BE2C (cell line): ENCODE measurements at regions not wholly inside any gene's neighbourhood (a gene's known extent, or its start where the extent isn't known, plus 50 kb on each side); places are given as distances from the start of the nearest gene placed in this dataset.

Source experiments
- DNase-seq: peaks from one replicate; pipeline ENCODE4 v3.0.0-alpha.2; 2020
- H3K27me3 ChIP-seq: fragments of 250-450 bp; sonication (Bioruptor Pico); 2 replicates; pipeline ENCODE4 v1.5.1; 2020; ENCODE audit warnings: mild to moderate bottlenecking
- H3K36me3 ChIP-seq: fragments of 250-450 bp; sonication (Bioruptor Pico); 2 replicates; pipeline ENCODE4 v1.5.1; 2020; ENCODE audit warnings: mild to moderate bottlenecking
- H3K4me1 ChIP-seq: fragments of 250-450 bp; sonication (Bioruptor Pico); 2 replicates; pipeline ENCODE4 v1.5.1; 2020
- H3K4me3 ChIP-seq: 2 replicates; pipeline ENCODE4 v1.5.1; 2011; ENCODE audit warnings: low read depth, low read length
- H3K9me3 ChIP-seq: fragments of 250-450 bp; sonication (Bioruptor Pico); 2 replicates; pipeline ENCODE4 v1.5.1; 2020
- TF ChIP-seq, protein P1 (sequence below): IDR thresholded peaks from 2 replicates; pipeline ENCODE4 v1.5.1; 2012; ENCODE audit warnings: mild to moderate bottlenecking, low read depth, low read length

DNA sequence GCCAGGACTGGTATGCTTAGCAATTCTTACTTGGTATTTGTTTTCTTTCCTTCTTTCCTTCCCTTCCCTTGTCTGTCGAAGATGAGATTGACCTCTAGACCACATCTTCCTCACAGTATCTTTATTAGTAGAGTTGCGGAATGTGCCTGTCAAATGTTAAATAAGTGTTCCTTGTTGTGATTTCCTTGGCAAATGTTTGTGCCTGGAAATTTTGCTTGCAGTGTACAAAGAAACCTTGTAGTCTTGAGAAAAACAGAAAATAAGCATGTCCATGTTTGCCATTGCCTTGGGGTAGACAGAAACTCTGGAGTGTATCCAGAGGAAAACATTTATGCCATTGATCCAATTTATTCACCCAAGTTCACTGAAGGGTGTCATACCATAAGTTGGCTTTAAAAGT lies 79.5 kb upstream of the ZNF385D start:
- TF ChIP-seq, protein P1, sequence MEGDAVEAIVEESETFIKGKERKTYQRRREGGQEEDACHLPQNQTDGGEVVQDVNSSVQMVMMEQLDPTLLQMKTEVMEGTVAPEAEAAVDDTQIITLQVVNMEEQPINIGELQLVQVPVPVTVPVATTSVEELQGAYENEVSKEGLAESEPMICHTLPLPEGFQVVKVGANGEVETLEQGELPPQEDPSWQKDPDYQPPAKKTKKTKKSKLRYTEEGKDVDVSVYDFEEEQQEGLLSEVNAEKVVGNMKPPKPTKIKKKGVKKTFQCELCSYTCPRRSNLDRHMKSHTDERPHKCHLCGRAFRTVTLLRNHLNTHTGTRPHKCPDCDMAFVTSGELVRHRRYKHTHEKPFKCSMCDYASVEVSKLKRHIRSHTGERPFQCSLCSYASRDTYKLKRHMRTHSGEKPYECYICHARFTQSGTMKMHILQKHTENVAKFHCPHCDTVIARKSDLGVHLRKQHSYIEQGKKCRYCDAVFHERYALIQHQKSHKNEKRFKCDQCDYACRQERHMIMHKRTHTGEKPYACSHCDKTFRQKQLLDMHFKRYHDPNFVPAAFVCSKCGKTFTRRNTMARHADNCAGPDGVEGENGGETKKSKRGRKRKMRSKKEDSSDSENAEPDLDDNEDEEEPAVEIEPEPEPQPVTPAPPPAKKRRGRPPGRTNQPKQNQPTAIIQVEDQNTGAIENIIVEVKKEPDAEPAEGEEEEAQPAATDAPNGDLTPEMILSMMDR = no peak

DNA sequence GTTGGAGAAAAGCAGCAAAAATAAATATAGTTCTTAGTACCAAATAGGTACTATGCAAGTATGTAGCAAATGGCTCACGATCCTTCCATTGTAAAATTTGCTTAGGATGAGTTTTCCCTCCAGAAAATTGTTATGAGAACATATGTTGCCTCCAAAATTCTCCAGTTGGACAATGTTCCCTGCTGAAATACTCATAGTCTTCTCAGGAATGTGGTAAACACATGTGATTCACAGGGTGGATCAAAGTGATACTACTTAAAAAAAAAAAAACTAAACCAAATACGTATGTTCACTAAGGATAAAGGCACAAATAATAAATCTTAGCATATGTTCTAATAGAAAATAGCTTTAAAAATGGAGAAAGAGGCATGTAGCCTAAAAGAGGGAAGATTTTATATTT lies 84.3 kb upstream of the ZNF385D start:
- Histone ChIP-seq H3K27me3 (no peaks in the 10 kb centered on the region), H3K9me3 (no peaks in the 10 kb centered on the region), H3K4me1 (no peaks in the 10 kb centered on the region), H3K4me3 (no peak overlapping the region), H3K36me3 (no peaks in the 10 kb centered on the region)
- TF ChIP-seq, protein P1 = no peak
- no peak for DNase-seq

More for the DNA sequence above, 79.5 kb upstream of the ZNF385D start:
- no peak overlapping the region for H3K4me3 ChIP-seq
- no peaks in the 10 kb centered on the region for H3K9me3 ChIP-seq
- H3K36me3 ChIP-seq = no peaks in the 10 kb centered on the region
- no peak for DNase-seq
- no peaks in the 10 kb centered on the region for H3K27me3 ChIP-seq
- no peaks in the 10 kb centered on the region for H3K4me1 ChIP-seq

DNA sequence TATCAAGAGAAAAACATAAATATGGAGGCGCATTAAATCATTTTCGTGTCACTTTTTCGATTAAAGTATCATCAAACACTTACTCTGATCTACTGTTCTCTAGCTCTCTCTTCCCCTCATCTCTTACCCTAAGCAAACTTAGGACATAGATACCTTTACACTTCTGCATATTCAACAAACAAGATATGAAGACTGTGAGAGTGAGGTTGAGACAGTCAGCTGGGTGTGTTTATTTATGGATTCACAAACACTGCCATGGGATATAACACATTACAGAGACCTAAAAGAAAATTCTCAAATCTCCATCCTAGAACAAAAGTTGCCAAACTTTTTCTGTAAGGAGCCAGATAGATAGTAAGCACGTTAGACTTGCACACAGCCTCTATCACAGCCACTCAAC lies 85.2 kb upstream of the ZNF385D start:
- Histone ChIP-seq H3K9me3 (no peaks in the 10 kb centered on the region), H3K27me3 (no peaks in the 10 kb centered on the region), H3K36me3 (no peaks in the 10 kb centered on the region), H3K4me3 (no peak overlapping the region), H3K4me1 (no peaks in the 10 kb centered on the region)
- DNase-seq = no peak
- TF ChIP-seq, protein P1 = no peak

DNA sequence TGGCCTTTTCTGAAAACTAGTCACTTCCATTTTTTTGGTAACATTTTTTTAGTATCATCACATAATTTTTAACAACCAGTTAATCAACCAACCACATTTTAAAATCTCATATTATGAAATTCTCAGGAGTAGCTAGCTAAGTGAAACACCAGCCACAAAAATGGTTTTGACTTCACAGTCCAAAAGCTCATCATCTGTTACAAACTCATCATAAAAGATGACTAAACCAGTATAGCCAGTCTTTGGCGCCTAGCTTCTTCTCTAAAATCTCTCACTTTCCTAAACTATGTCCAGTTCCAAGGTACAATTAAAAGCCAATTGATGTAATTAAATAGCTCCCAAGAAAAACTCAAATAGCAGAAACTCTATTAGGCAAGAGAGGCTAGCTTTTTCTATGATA lies 88.2 kb upstream of the ZNF385D start:
- Histone ChIP-seq H3K9me3 (no peaks in the 10 kb centered on the region), H3K36me3 (no peaks in the 10 kb centered on the region), H3K4me1 (no peaks in the 10 kb centered on the region), H3K4me3 (no peak overlapping the region), H3K27me3 (no peaks in the 10 kb centered on the region)
- DNase-seq = no peak
- TF ChIP-seq, protein P1 = no peak

DNA sequence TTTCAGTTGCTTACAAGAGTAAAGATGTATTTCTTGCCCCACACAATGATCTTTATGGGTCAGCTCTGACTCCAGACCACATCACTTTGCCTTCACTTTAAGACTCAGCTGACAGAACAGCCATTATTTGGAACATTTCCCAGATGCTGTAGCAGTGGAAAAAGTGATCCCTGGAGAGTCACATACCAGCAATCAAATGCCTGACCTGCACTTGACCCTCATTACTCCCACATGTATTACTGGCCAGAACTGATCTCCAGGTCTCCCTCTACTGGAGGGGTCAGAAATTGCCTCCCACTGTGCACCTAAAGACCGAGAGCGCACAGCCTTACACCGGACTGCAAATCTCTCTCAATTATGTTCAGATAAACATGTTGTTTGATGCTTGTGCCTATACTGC lies 88.6 kb upstream of the ZNF385D start:
- Histone ChIP-seq H3K9me3 (no peaks in the 10 kb centered on the region), H3K36me3 (no peaks in the 10 kb centered on the region), H3K4me1 (no peaks in the 10 kb centered on the region), H3K27me3 (no peaks in the 10 kb centered on the region), H3K4me3 (no peak overlapping the region)
- DNase-seq = no peak
- TF ChIP-seq, protein P1 = no peak

DNA sequence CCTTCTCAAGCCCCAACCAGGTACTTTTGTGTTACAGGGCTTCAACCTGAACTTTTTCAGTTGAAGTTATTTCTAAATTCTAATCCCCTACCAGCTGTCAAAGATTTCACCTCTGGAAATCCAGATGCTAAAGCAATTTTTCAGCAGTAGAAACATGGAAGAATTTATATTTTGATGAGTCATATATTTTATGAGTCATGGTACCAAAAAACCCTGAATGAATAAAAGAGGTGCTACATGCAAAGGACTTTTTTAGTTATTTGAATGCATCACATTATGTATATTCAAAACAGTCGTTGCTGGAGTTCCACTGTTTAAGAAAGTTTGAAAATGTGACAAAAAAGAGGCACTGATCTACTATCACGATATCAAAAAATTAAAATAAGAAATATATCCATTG lies 96.0 kb upstream of the ZNF385D start:
- DNase-seq = no peak
- Histone ChIP-seq H3K4me3 (no peak overlapping the region), H3K9me3 (no peaks in the 10 kb centered on the region), H3K4me1 (no peaks in the 10 kb centered on the region), H3K27me3 (no peaks in the 10 kb centered on the region), H3K36me3 (no peaks in the 10 kb centered on the region)
- TF ChIP-seq, protein P1 = no peak
